ENCODE measurements at regions not wholly inside any gene's neighbourhood (a gene's known extent, or its start where the extent isn't known, plus 50 kb on each side); places are given as distances from the start of the nearest gene placed in this dataset.

GRCh38 chr12:61848893-61849292 is 411.3 kb upstream of the USP15 start:
- H3K9ac ChIP-seq (ENCODE audit: low read length) = no peak overlapping the region
- H3K79me2 ChIP-seq (ENCODE audit: insufficient read depth, low read length) = no peaks in the 10 kb centered on the region
- CTCF ChIA-PET = no interaction called here
- RAD21 ChIA-PET (ENCODE audit: low non-redundant PET in 1 of 2, low total read pairs in 2 of 2, uncharacterized antibody in 2 of 2, unreplicated experiment in 2 of 2) = no interaction called here
- H3K4me2 ChIP-seq (ENCODE audit: low read length) = peak overlapping the region; percentile 35
- H4K20me1 ChIP-seq (ENCODE audit: insufficient read depth) = no peaks in the 10 kb centered on the region
- H3K4me3 ChIP-seq (replicated peaks in 1 of 2; ENCODE audit: low read depth in 1 of 2, low read length in 2 of 2) = no peak overlapping the region
- peaks cover 0 to 8% of the 10 kb centered on the region in 2 experiments; a peak in 2 of 4 replicates for H3K4me1 ChIP-seq (ENCODE audit: control insufficient read depth in 1 of 2, insufficient read depth in 2 of 2, low read length in 2 of 2)
- intact Hi-C loops (cut with micrococcal nuclease) = no loop called here
- no peaks in the 10 kb centered on the region for H3K9me3 ChIP-seq (ENCODE audit: control insufficient read depth in 1 of 2, insufficient read depth in 1 of 2, low read depth in 1 of 2, low read length in 2 of 2)
- BruUV-seq (replicated peaks) = no TSS peak
- DNase-seq (ENCODE audit: low read depth, low spot score) (no peak), ATAC-seq (0 out of 2 replicates have a peak, but pooled peaks have one; percentile 40)
- H3K27me3 ChIP-seq (ENCODE audit: insufficient read depth, low read length) = no peaks in the 10 kb centered on the region
- TF ChIP-seq ZNF274 (IDR thresholded peaks at IDR 0.05; ENCODE audit: low read depth, low read length) (no peak), RAD21 (IDR thresholded peaks at IDR 0.05; ENCODE audit: low read depth) (no peak), JUND (IDR thresholded peaks at IDR 0.05) (no peak), SIN3A (IDR thresholded peaks at IDR 0.05; ENCODE audit: low read depth) (no peak), REST (IDR thresholded peaks at IDR 0.05; ENCODE audit: low read depth) (no peak), ELF1 (IDR thresholded peaks at IDR 0.05; ENCODE audit: borderline replicate concordance, low read depth) (no peak), ZBTB33 (IDR thresholded peaks at IDR 0.05; ENCODE audit: extremely low read depth, insufficient replicate concordance, low read length) (no peak), EZH2 (IDR thresholded peaks at IDR 0.05) (no peak), TCF7L2 (IDR thresholded peaks at IDR 0.05; ENCODE audit: borderline replicate concordance, extremely low read depth, insufficient read depth, insufficient read length) (no peak), CEBPB (IDR thresholded peaks at IDR 0.05; ENCODE audit: low read depth) (no peak), CBX3 (IDR thresholded peaks at IDR 0.05; ENCODE audit: low read depth) (no peak), ZFX (IDR thresholded peaks at IDR 0.05) (no peak), EZH2phosphoT487 (IDR thresholded peaks at IDR 0.05; ENCODE audit: borderline replicate concordance) (no peak), POLR2A (IDR thresholded peaks at IDR 0.05; ENCODE audit: borderline replicate concordance, extremely low read depth, insufficient read depth, insufficient read length) (no peak), MAX (IDR thresholded peaks at IDR 0.05) (no peak), SRF (IDR thresholded peaks at IDR 0.05; ENCODE audit: low read depth) (no peak), FOSL1 (IDR thresholded peaks at IDR 0.05; ENCODE audit: low read depth) (no peak), CTCF (IDR thresholded peaks at IDR 0.05 in 2 of 3, conservative IDR thresholded peaks at IDR 0.05 in 1 of 3; ENCODE audit: borderline replicate concordance in 1 of 3, insufficient read depth in 1 of 3, low read depth in 2 of 3, low read length in 2 of 3) (no peak), EGR1 (IDR thresholded peaks at IDR 0.05; ENCODE audit: low read depth) (no peak)
- no peaks in the 10 kb centered on the region for H3K36me3 ChIP-seq (ENCODE audit: control insufficient read depth in 1 of 2, insufficient read depth in 2 of 2, low read length in 2 of 2)
- peak overlapping the region; percentile 36 for H2AFZ ChIP-seq (ENCODE audit: low read depth, low read length, poor library complexity, severe bottlenecking)
- no peak overlapping the region for H3K27ac ChIP-seq (ENCODE audit: low read depth, low read length)
- no peaks in the 10 kb centered on the region for H3K9me2 ChIP-seq (ENCODE audit: insufficient read depth)
- POLR2A ChIA-PET = no interaction called here
